HG03280 (cell line): ENCODE measurements at regions not wholly inside any gene's neighbourhood (a gene's known extent, or its start where the extent isn't known, plus 50 kb on each side); places are given as distances from the start of the nearest gene placed in this dataset.

Source experiments
- ATAC-seq: cut with Tn5 transposase; IDR thresholded peaks from one replicate; pipeline ENCODE4 v1.9.1; 2021; ENCODE audit warnings: mild to moderate bottlenecking, moderate library complexity; ENCODE audit not compliant: unreplicated experiment

DNA sequence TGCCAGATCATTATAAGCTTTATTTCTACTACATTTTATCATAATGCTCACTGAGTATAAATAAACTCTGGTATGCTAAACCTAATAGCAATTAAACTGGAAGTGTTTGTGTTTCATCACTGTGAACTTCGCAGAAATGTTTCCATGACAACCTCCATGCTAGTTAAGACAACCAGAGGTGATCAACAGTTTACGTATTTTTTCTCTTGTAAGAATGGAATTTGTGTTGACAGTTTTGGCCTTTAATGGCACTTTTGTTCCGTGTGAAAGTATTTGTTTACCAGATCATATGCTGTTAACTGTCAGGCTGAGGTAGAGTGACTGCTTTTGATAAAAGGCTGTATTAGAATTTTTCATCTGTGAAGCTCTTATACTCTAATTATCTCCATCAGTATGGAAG, 212.1 kb upstream of the PPP1R3A start:
- ATAC-seq = no peak

DNA sequence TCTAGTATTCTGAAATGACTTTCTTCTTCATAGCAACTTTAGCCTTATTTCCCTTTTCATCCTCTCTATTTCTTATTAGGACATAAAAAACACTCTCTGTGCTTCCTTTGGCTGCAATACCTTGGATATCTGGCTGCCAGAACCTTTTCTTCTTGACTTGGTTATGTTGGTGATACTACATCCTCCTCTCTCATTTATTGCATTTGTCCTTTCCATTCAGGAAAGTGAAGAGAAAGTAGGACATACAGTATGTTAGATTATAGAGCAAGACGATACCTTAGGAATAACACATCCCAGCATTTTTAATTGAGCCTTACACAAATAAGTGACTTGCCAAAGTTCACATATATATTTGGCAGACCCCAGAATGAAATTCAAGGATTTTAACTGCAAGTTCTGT, 210.1 kb upstream of the PPP1R3A start:
- ATAC-seq = no peak

DNA sequence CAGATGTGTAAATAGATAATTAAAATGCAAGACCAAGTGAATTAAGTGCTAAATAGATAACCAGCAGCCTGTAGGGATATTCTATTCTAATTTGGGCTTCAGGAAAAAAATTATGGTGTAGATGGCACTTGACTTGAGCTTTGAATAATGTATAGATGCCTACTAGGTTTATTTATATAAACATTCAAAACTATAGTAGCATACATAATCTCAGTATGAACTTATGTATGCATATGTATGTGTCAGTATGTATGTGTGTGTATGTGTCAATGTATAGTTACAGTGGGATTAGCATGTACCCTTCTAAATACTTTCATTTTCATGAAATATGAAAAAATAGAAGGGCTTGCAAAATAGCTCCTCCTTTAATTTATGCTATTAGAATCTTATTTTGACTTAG, 207.3 kb upstream of the PPP1R3A start:
- no peak for ATAC-seq

DNA sequence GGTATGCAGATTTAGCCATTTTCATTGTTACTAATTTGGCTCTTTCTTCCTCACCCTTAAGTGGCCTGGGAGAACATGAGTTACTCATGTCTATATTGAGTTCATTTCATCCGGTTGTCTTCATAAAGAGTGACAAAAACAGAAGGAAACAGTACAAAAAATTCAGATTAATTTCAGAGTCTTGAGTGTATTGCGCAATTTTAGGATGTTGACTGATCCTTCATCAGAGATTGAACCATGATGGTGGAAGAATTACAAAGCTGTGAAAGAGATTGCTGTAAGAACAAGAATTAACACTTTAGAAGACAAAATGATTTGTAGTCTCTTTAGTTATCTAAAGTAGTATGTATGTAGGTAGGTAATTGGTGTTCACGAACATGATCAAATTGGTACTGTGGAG, 194.0 kb upstream of the PPP1R3A start:
- no peak for ATAC-seq

DNA sequence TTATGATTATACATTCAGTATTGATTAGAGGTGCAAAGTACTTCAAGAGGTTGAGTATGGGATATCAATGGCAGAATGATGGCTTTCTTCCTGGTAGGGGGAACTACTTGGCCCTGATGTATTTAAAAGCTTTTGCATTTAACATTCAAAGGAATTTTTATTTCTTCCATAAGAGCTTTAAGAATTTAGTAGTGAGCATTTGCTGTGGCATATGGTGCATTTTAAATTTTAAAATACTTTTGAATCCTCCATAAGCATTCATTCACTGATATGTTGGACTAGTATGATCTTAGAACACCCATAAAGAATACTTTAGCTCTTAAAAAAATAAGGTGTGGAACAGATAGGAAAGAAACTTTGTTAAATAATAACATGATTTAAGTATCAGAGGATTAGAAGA, 191.9 kb upstream of the PPP1R3A start:
- ATAC-seq = no peak

DNA sequence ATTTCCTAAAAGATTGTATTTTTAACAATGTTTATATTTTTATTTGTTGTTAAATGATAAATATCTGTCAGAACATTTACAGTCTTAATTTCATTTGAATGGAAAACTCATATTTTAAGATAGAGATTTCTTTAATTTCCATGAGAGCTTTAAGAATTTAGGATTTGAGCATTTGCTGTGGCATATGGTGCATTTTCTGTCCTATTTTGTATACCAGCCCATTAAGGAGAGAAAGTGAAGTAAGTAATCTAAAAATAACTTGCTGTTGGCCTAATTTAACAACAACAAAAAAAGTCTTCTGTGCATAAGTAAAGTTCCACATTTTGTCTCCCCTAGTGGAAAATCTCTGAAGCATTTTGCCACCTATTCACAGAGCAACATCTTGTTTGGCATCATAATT, 190.9 kb upstream of the PPP1R3A start:
- no peak for ATAC-seq

DNA sequence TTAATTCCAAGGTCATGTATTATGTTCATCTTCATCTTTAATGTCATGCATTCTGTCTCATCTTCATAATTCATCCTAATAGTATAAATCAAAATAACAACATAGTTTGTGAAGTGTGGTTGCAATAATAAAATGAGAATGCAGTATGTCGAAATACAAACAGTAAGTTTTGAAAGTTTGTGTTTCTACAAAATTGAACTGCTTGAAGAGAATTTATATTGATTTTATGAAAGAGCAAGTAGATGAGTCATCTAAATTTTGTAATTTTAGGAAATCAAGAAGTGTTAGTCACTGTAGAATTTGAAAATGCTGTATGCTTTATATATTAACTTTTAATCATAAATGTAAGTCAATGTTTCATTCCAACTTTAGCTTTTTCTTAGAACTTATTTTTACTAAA, 190.5 kb upstream of the PPP1R3A start:
- ATAC-seq = no peak

DNA sequence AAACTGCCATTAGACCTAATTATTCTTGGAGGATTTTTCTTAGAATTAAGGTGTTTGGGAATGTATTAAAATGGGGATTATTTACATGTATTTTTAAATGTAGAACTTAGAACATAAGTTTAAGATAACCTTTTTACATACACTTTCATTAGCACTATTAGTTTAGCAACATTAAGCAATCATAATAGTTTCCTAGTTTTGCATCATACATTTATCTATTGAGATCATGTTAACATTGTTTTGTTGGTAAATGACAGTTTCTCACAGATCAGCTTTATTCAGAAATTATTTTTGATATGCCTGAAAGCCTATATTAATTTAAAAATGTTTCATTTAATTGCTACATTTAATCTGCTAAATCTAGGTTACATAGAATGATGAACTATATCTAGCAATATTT, 189.7 kb upstream of the PPP1R3A start:
- no peak for ATAC-seq

DNA sequence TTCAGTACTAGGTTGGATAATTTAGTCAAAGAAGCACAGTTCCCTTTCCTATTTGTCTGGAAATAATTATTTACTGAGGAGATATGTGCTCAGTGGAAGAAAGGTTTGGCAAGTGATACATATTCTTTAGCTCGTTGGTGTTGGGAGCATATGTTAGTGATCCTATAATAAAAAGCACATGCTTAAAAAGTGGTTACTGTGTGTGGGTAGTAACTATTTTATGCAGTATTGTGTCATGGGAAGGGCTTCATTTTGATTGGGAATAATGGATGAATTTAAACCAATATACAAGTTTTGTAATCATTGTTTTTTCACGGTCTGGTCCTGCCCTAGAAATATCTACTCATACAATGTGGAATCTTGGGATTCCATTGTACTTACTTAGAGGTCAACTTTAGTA, 188.7 kb upstream of the PPP1R3A start:
- ATAC-seq = no peak

DNA sequence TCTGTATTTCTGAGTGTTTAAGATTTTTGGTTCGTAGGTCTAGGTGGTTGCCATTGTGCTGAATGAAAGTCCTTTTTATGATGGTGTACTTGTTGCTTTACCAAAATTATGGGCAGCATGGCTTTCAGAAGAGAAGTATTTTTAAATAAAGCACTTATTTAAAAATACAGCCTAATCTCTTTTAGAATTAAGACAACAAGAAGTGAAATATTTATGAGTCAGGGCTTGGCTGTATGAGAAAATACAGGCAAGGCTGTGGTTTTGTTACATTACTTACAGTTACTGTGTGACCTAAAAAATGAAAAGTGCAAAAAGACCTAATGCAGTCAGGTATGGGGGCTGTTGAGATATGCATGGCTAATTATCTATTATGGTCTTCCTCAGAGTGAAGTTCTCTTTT, 185.2 kb upstream of the PPP1R3A start:
- no peak for ATAC-seq

DNA sequence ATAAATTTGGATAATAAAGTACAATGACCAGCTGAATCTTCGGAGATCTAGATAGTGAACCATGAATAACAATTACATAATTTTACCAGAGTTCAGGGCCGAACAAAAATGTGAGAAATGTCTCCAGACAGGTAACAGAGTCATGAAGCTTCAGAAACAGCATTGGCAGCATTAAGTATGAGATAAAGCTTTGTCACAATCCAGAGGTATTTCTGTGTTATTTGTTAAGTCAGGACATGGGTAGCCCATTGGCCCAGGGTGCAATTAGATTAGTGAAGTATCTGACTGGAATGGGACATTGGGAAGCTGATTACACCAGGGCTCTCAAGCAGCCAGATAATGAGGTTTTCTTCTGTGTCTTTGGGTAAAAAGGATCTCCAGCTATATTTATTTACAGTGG, 184.2 kb upstream of the PPP1R3A start:
- ATAC-seq = no peak

DNA sequence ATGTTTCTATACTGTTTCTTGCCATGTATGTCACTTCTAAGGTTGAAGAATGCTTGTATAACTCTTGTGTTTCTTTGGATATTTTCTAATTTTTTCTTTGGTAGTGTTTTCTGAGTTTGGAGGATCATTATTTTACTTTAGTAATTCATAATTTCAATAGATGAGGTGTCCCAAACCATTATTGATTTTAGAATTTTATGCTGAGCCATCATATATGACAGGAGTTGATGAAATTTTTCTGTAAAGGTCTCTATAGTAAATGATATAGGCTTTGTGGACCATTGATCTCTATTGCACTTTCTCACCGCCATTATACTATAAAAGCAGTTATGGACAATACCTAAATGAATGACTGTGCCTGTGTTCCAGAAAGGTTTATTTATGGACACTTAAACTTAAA, 183.3 kb upstream of the PPP1R3A start:
- ATAC-seq = no peak

DNA sequence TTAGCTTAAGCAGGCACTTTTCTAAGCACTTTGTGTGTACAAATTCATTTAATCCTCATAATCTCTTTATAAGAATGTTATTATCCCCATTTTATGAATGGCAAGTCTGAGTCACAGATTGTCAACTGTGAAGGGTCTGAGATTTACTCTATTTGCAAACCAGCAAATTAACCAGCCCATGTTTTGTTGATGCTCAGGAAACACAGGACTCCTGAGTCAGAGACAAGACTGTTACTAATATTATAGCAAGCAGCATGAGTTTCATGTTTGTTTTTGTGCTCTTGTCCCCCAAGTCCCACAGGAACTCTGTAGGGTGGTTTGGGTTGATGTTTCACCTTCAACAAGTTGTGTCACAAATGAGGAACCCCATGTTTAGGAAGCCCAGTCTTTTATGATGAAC, 182.0 kb upstream of the PPP1R3A start:
- ATAC-seq = no peak

DNA sequence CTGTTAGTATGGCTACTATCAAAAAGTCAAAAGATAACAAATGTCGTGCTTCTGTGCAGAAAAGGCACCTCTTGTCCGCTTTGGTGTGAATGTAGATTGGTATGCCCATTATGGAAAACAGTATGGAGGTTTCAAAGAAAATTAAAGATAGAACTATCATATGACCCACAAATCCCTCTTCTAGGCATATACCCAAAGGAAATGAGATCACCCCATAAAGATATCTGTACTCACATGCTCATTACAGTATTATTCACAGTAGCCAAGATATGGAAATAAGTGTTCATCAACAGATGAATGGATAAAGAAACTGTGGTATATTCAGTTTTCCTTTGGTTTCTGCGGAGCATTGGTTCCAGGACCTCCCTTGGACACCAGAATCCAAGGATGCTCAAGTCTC, 180.5 kb upstream of the PPP1R3A start:
- ATAC-seq = no peak

DNA sequence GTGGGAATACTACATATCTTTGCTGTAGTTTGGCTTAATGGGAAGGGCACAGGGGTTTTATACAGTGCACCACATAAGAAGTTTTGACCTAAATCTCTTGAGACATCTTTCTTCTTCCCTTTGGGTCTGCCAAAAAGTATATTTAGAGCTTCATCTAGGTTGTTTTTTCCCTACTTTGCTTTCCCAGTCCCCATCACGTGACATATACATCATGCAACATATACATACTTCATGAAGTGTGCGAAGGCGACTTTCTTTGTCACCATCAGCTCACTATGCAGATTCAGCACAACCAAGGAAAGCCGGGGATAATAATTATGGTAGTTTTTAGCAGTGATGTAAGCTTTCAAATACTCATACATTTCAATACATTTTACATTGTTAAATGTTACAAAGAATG, 177.1 kb upstream of the PPP1R3A start:
- no peak for ATAC-seq

DNA sequence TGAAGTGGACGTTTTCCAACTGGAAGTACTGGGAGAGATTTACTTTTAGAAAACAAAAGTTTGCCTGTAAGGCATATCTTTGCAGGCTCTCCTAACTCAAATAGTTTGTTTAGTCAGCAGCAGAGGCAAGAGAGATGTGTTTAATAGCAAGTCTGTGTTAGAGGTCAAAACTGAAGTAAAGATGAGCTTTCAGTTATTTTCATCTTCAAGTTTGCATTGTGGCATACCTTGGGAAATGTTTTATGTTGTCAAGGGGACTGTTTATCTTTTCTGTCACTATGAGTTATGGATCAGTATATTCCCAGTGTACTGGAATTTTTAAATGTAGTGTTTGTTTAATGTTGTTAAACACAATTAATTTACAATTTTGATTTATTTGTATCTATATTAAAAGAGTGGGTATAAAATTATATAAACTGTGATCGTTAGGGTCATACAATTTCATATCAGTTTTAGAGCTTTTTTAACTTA, 169.7 kb upstream of the PPP1R3A start:
- ATAC-seq = no peak

DNA sequence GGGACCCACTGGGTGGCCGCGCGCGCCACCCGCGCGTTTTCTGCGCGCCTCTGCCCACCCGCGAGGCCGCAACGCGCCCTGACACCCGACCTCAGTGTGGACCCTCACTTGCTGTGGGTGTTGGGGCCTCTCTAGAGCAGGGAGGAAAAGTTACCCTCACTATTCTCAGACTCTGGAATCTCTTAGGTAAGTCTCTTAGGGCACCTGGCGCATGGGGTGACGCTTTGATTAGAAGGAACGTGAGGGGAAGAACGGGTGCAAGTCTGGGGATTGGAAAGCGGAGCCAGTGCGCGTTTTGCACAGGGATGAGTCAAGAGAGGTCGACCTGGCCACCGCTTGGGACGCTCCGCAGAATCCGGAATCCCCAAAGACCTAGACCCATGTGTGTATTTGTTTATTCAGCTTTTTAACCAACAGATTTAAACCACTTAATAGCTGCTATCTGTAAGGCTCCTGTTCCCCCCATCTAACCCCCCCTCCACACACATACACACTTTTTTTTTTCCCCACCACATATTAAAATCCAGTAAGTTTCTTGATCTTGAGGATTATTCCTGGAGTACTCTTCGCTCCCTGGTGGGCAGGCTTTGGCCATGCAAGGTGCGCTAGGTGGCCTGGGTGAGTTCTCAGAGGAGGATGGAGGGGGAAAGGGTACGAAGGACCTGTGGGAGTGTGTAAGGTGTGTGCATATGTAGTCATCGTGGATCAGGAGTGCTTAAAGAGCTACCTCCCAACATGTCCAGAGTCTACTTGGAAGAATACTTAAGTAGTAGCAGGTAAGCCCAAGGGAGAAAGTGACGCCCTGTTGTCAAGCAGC, 169.1 kb upstream of the PPP1R3A start:
- no peak for ATAC-seq

DNA sequence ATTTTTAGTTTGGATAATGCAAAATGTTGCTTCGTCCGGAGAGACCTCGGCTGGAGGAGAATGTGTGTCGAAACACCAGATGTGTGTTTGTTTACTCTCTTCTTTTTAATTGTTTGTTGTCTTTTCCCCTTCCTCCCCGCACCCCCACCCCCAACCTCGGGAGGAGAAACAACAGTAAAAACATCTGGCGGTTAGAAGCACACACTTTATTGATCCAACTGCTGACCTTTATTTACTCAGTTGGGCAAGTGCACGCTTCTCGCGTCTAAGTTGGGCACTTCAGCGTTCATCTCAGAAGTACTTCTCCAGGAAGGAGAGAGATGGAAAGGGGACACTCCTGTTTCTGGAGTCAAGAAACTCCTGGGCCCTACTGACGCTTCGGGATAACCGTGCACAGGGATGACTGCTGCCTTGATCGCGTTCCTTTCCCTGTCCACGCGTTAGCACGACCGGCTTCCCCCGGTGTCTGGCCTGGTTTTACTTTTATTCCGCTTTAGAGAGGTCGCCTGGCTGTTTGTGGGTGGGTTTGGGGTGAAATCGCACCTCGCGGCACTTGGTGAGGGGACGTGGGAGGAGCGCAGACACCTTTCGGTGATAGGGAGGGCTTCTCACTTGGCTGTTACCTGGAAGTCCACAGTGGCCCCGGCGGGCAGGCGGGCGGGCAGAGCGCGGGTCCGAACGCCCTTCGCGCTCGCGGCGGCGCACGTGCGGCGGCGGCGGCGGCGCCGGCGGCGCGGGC, 168.3 kb upstream of the PPP1R3A start:
- no peak for ATAC-seq

DNA sequence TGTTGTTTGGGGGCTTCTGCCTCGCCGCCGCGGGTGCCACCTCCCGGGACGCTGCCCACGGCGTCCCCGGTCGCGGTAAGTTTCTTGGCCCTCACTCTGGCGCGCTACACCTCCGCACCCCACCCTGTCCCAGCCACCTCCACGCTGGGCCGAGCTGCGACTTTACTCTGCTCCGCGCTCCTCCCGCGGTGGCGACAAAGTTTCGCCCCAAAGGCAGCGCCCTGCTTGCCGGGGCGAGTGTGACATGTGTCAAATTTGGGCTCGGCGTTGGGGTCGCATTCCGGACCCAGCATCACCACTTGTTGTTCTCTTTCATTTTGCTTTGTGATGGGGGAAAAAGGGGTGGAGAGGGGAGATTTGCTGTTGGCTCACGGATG, 167.7 kb upstream of the PPP1R3A start:
- ATAC-seq = peak; percentile 23

DNA sequence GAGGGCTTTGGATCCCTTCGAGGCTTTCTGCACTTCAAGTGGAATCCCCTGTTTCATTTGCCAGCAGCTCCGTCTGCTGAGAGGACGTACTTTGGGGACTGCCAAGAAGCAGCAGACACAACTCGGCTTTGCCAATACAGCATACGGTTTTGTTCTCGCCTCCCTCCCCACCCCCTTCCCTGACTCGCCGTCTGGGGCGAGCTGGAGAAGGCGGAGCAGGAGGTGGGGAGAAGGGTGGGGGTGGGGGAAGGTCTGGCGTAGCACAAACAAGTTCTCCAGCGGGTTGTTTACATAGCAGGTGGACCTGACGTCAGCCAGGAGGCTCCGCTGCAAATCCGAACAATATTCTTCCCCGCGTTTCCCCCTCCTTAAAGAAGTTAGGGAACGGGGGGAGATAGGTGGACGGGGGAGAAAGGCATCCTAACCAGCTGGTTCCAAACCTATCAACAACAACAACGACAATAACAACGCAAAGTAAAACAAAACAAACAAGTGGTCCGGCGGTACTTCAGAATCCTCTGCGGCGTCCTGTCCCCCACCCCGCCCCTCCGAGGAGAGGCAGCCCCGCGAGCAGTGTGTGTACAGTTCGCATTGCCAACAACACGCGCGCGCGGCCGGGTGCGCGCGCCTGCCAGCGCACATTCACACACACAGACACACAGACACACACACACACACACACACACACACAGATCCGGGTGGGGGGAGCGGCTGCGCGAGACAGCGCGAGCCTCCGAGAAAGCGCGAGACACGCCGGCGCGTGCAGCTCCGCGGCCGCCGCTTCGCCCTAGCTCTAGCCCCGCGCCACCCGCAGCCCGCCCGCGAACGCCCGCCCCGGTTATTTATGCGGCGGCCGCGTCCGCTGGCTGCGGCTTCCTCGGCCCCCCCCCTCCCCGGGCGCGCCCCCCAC, 167.0 kb upstream of the PPP1R3A start:
- ATAC-seq = peak; percentile 34

DNA sequence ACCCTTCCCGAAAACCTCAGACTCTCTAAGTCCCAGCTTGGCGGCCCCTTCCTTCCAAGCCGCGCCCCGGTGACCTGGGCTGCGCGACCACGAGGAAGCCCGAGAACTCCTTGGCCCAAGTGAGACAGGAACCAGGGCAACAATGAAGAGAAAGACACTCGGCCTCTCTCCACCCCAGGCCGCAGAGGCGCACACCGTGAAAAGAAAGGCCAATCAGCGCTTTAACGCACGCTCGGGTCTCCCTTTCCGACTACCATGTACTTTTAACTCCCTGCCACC, 166.4 kb upstream of the PPP1R3A start:
- ATAC-seq = peak; percentile 18
